ENCODE measurements at regions not wholly inside any gene's neighbourhood (a gene's known extent, or its start where the extent isn't known, plus 50 kb on each side); places are given as distances from the start of the nearest gene placed in this dataset.
A peak's percentile ranks its signal among the peaks of the same experiment; 100 is the strongest.

- Histone ChIP-seq H3F3A (ENCODE audit: insufficient read depth, low read length) (no peaks in the 10 kb centered on the region), H3K27me3 (replicated peaks; ENCODE audit: insufficient read depth, low read length) (no peaks in the 10 kb centered on the region), H3K27ac (ENCODE audit: low read length) (peak overlapping the region; percentile 57; the same call in 1 of the 2 replicates), H3K4me3 (ENCODE audit: low read length) (peak overlapping the region; percentile 30; the same call in 1 of the 2 replicates), H3K9me3 (replicated peaks; ENCODE audit: insufficient read depth, low read length) (no peaks in the 10 kb centered on the region), H3K9ac (ENCODE audit: low read length) (peak overlapping the region; percentile 11; the same call in 1 of the 2 replicates), H3K36me3 (replicated peaks; ENCODE audit: insufficient read depth, low read length) (no peaks in the 10 kb centered on the region), H3K79me2 (ENCODE audit: low read length) (no peaks in the 10 kb centered on the region), H3K4me1 (ENCODE audit: low read length) (peaks cover 22% of the 10 kb centered on the region), H3K4me2 (ENCODE audit: low read depth, low read length) (peak overlapping the region; percentile 49; the same call in 1 of the 2 replicates), H3K9me2 (replicated peaks; ENCODE audit: insufficient read depth, low read length) (no peaks in the 10 kb centered on the region), H2AFZ (ENCODE audit: low read length) (peak overlapping the region; percentile 21; the same call in 1 of the 2 replicates), H4K20me1 (ENCODE audit: insufficient read depth, low read length) (no peaks in the 10 kb centered on the region)
- TF ChIP-seq CTCF (IDR thresholded peaks at IDR 0.05; ENCODE audit: low read length) (no peak), EZH2phosphoT487 (IDR thresholded peaks at IDR 0.05; ENCODE audit: low read length) (no peak), EZH2 (optimal IDR thresholded peaks at IDR 0.05; ENCODE audit: low read depth, low read length) (no peak)
- peak; percentile 65 for DNase-seq
These were observed 204.5 kb downstream of the POU4F1 start for GRCh38 chr13:78398743-78399410.

GRCh38 chr13:78393286-78394142 is 209.8 kb downstream of the POU4F1 start:
- H3K4me2 ChIP-seq (ENCODE audit: low read depth, low read length), result no peak overlapping the region
- no peaks in the 10 kb centered on the region for H3K9me3 ChIP-seq (replicated peaks; ENCODE audit: insufficient read depth, low read length)
- H3K4me1 ChIP-seq (ENCODE audit: low read length), result peaks cover 7% of the 10 kb centered on the region; the same call in 1 of the 2 replicates
- H3F3A ChIP-seq (ENCODE audit: insufficient read depth, low read length), result no peaks in the 10 kb centered on the region
- TF ChIP-seq EZH2 (optimal IDR thresholded peaks at IDR 0.05; ENCODE audit: low read depth, low read length), result no peak
- TF ChIP-seq CTCF (IDR thresholded peaks at IDR 0.05; ENCODE audit: low read length), result no peak
- TF ChIP-seq EZH2phosphoT487 (IDR thresholded peaks at IDR 0.05; ENCODE audit: low read length), result no peak
- H3K27me3 ChIP-seq (replicated peaks; ENCODE audit: insufficient read depth, low read length), result no peaks in the 10 kb centered on the region
- H3K79me2 ChIP-seq (ENCODE audit: low read length), result no peaks in the 10 kb centered on the region
- no peak overlapping the region for H3K4me3 ChIP-seq (ENCODE audit: low read length)
- no peaks in the 10 kb centered on the region for H3K9me2 ChIP-seq (replicated peaks; ENCODE audit: insufficient read depth, low read length)
- no peaks in the 10 kb centered on the region for H3K36me3 ChIP-seq (replicated peaks; ENCODE audit: insufficient read depth, low read length)
- H4K20me1 ChIP-seq (ENCODE audit: insufficient read depth, low read length), result no peaks in the 10 kb centered on the region
- no peak overlapping the region for H2AFZ ChIP-seq (ENCODE audit: low read length)
- no peak overlapping the region for H3K9ac ChIP-seq (ENCODE audit: low read length)
- no peak for DNase-seq
- no peak overlapping the region for H3K27ac ChIP-seq (ENCODE audit: low read length)

- H3K27me3 ChIP-seq (replicated peaks; ENCODE audit: insufficient read depth, low read length), result no peaks in the 10 kb centered on the region
- no peak overlapping the region for H3K4me2 ChIP-seq (ENCODE audit: low read depth, low read length)
- H4K20me1 ChIP-seq (ENCODE audit: insufficient read depth, low read length), result no peaks in the 10 kb centered on the region
- H3K36me3 ChIP-seq (replicated peaks; ENCODE audit: insufficient read depth, low read length), result no peaks in the 10 kb centered on the region
- H3K9ac ChIP-seq (ENCODE audit: low read length), result no peak overlapping the region
- no peak overlapping the region for H3K4me3 ChIP-seq (ENCODE audit: low read length)
- H2AFZ ChIP-seq (ENCODE audit: low read length), result no peak overlapping the region
- H3K27ac ChIP-seq (ENCODE audit: low read length), result no peak overlapping the region
- no peak for TF ChIP-seq CTCF (IDR thresholded peaks at IDR 0.05; ENCODE audit: low read length)
- TF ChIP-seq EZH2phosphoT487 (IDR thresholded peaks at IDR 0.05; ENCODE audit: low read length), result no peak
- TF ChIP-seq EZH2 (optimal IDR thresholded peaks at IDR 0.05; ENCODE audit: low read depth, low read length), result no peak
- H3K9me3 ChIP-seq (replicated peaks; ENCODE audit: insufficient read depth, low read length), result no peaks in the 10 kb centered on the region
- H3K79me2 ChIP-seq (ENCODE audit: low read length), result no peaks in the 10 kb centered on the region
- H3F3A ChIP-seq (ENCODE audit: insufficient read depth, low read length), result no peaks in the 10 kb centered on the region
- no peaks in the 10 kb centered on the region for H3K9me2 ChIP-seq (replicated peaks; ENCODE audit: insufficient read depth, low read length)
- no peaks in the 10 kb centered on the region for H3K4me1 ChIP-seq (ENCODE audit: low read length)
- DNase-seq, result no peak
These were observed 219.5 kb downstream of the POU4F1 start for GRCh38 chr13:78383899-78384298.

All from MM.1S (cell line).